ENCODE measurements at regions not wholly inside any gene's neighbourhood (a gene's known extent, or its start where the extent isn't known, plus 50 kb on each side); places are given as distances from the start of the nearest gene placed in this dataset.

DNA sequence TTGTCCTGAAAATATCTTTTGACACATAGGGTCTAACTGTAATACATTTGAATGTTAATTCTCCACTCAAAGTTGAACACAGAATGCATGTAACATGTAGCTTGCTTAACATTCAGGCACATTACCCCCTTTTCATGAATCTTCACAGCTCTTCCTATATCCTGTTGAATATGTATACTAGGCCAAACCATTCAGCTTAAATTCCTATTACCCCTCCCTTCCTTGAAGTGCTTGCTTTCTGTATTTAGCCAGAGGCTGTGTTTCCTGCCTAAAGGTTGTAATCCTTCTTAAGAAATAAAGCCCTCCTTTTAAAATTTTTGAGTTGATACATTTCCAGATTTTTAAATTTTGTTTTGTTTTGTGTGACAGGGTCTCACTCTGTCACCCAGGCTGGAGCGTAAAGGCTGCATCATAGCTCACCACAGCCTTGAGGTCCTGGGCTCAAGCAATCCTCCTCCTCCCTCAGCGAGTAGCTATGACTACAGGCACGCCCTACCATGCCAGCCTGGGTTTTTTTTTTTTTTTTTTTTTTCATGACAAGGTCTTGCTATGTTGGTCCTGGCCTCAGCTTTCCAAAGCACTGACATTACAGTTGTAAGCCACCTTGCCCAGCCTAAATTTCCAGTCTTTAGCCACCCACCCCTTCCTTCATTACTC lies 357.6 kb downstream of the DSC3 start (continued):
- TF ChIP-seq, protein P1, sequence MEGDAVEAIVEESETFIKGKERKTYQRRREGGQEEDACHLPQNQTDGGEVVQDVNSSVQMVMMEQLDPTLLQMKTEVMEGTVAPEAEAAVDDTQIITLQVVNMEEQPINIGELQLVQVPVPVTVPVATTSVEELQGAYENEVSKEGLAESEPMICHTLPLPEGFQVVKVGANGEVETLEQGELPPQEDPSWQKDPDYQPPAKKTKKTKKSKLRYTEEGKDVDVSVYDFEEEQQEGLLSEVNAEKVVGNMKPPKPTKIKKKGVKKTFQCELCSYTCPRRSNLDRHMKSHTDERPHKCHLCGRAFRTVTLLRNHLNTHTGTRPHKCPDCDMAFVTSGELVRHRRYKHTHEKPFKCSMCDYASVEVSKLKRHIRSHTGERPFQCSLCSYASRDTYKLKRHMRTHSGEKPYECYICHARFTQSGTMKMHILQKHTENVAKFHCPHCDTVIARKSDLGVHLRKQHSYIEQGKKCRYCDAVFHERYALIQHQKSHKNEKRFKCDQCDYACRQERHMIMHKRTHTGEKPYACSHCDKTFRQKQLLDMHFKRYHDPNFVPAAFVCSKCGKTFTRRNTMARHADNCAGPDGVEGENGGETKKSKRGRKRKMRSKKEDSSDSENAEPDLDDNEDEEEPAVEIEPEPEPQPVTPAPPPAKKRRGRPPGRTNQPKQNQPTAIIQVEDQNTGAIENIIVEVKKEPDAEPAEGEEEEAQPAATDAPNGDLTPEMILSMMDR (IDR thresholded peaks at IDR 0.05; ENCODE audit: control extremely low read depth in 1 of 3, insufficient read depth in 1 of 3, low read depth in 1 of 3, low read length in 3 of 3), result no peak
- TF ChIP-seq KDM4A (IDR thresholded peaks at IDR 0.05; ENCODE audit: low read depth, low read length, severe bottlenecking) (no peak), CREB1 (IDR thresholded peaks at IDR 0.05) (no peak), RNF2 (IDR thresholded peaks at IDR 0.05; ENCODE audit: borderline replicate concordance, low read depth, low read length, missing control alignments, poor library complexity, severe bottlenecking) (no peak)
- TF ChIP-seq, protein P2, sequence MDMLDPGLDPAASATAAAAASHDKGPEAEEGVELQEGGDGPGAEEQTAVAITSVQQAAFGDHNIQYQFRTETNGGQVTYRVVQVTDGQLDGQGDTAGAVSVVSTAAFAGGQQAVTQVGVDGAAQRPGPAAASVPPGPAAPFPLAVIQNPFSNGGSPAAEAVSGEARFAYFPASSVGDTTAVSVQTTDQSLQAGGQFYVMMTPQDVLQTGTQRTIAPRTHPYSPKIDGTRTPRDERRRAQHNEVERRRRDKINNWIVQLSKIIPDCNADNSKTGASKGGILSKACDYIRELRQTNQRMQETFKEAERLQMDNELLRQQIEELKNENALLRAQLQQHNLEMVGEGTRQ (IDR thresholded peaks at IDR 0.05; ENCODE audit: low read length), result no peak
